ENCODE measurements at regions not wholly inside any gene's neighbourhood (a gene's known extent, or its start where the extent isn't known, plus 50 kb on each side); places are given as distances from the start of the nearest gene placed in this dataset.

- no peak for TF ChIP-seq CHD7 (IDR thresholded peaks at IDR 0.05; ENCODE audit: insufficient replicate concordance, low read length)
- no peak for TF ChIP-seq SIRT6 (IDR thresholded peaks at IDR 0.05; ENCODE audit: low read length)
Observed at GRCh38 chr7:46750321-46750865, 829.3 kb upstream of the IGFBP3 start (continued).

Measured in H1 (cell line).